HG03159 (cell line): ENCODE measurements at regions not wholly inside any gene's neighbourhood (a gene's known extent, or its start where the extent isn't known, plus 50 kb on each side); places are given as distances from the start of the nearest gene placed in this dataset.

Experiments
- ATAC-seq: cut with Tn5 transposase; IDR thresholded peaks from one replicate; pipeline ENCODE4 v1.9.1; 2021; ENCODE audit warnings: mild to moderate bottlenecking, moderate library complexity; ENCODE audit not compliant: unreplicated experiment

DNA sequence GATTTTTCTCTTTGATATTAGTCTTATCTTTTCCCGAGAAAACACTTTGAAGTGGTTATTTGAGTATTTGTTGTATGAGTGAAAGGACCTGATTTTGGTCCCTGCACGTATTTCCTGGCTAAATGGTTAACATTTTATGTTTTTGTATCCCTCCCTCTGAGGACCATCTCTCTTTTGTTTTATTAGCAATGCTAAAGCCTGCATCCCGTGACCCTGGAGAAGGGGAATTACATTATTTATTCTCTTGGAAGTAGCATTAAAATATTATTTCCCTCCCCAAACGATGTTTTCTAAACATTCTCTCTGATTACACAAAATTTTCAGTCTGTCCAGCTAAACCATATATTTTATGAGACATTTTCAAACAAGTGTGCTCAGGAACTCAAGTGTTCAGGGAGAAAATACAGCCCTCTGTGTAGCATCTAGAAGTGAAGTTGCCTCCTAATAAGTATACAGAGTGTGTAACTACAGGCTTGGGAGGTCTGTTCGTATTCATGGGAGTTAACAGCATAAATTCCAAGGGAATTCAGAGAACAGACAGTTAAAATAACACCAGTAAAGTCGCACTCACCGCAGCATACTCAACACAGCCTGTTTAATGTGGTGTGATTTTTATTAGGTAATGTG, 163.8 kb upstream of the NPVF start:
- no peak for ATAC-seq

DNA sequence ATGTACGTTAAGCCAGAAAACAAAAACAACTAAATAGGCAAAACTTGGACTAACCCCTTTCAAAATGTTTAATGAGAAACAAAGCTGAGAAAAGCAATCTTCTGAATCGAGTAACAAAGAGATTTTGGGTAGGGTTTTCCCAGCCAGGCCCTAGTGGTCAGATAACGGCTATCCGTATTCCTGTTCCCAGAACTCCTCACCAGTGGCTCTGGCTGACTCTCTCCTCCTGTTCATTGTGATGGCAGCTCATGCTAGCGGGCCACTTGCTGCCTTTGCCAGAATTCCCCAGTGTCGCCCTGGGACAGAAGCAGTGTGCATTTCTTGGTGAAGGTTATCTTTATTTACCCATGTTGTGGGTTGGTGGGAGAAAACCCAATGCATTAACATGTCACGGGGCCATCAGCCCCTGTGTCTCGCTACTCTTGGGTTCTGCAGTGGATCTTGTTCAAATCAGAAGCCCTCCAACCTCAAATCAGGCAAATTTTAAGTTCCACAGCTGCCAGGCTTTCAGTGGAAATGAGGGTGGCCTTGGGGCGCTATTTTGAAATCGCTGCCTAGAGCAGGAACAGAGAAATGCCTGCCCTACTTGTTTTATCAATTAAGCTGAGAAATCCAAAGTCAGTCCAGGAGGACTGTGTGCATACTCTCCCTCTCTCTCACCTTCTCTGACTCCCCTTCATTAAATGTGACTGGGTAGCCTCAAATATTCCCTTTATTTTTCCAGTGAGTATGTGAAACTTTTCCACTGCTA, 164.5 kb upstream of the NPVF start:
- no peak for ATAC-seq

DNA sequence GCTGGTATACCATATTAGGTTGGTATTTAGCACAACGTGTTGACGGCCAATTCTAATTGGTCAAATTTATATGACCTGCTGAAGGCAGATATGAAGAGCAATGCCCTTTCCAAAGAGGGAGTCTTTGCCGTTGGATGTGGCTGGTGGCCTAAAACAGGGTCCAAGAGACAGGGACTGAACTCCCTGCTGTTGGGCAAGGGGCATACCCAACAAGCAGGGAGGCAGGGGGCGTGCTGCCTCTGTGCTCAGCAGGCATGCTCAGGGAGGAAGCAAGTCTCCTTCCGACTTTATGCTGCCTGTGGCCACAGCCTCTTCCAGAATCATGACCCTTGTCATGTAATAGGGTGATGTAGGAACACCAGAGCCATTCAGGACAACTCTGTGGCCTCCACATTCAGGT, 167.7 kb upstream of the NPVF start:
- no peak for ATAC-seq

DNA sequence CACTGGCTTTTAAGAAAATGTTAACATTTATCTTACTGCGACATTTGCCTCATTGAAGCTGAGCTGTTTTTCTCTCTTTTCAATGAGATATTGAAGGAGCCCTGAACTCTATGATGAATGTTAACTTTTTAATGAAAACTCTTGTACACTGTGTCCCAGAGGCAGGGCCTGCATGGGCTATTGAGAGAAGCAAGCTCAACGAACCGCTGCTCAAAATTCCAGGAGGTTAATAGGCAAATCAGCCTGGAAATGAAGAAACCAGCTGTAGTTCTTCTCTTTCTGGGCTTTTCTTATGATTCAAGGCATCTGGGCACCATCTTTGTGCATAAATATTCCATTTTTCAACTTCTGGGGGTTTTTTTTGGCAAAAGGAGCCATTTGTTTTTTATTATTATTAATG, 168.4 kb upstream of the NPVF start:
- ATAC-seq = no peak

DNA sequence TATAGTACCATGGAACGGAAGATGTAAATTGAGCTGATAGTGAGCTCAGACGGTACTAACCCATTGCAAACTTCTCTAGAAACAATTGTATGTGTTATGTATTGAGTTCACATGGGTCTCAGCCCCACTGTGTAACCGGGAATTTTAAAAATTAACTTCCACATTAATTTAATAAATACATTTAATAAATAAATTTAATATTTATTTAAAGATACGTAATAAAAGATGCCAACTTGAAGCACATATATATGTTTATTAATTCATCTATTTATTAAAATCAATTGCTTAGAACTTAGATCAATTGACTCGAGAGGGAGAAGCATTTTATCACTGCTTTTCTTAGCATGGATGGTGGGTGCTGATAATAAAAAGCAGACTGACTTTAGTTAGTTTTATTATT, 170.1 kb upstream of the NPVF start:
- ATAC-seq = no peak

DNA sequence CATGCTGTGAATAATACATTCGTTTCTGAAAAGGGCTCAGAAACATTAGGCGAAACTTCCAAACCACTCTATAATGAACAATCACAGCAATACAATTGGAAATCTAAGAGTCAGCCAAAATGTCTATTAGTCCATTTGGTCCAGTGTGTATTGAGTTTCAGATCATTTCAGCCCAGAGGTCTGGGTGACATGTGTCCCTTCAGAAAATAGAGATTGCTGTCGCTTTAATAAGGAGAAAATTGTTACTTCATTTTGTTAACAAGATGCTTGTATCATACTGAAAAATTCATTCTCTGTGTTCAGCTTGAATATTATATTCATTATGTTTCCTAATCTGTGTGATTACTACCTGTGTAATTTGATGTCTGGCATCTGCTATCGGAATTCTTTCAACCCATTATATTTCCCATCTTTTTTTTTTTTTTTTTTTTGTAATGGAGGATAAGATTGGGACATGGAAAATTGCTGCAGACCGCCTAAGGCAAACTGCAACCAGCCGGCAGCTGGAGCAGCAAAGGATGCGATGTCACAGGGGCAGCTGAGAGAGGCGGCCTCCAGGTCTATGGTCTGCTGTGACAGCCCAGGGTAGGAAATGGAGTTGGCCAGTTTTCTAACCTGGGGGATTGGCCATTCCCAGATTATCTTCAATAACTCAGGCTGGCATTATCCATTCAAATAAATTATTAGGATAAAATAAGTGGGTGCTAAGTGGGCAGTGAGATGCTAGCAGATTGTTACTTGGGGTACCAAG, 170.9 kb upstream of the NPVF start:
- ATAC-seq = no peak

DNA sequence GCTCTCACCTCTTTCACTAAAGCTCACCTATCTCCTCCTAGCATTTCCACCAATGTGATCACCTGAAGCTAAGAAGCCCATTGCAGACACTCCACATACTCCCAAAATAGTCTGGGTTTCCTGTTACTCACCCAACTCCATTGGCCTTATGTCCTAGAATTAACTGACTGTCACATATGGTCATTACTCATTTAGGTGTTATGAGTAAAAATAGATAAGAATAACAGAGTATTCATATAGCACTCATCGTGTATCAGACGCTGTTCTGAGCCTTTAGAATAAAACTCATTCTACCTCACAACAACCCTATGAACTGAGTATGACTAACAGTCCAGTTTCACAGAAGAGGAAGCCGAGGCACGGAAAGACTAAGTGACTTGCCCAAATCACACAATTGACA, 174.2 kb upstream of the NPVF start:
- no peak for ATAC-seq

DNA sequence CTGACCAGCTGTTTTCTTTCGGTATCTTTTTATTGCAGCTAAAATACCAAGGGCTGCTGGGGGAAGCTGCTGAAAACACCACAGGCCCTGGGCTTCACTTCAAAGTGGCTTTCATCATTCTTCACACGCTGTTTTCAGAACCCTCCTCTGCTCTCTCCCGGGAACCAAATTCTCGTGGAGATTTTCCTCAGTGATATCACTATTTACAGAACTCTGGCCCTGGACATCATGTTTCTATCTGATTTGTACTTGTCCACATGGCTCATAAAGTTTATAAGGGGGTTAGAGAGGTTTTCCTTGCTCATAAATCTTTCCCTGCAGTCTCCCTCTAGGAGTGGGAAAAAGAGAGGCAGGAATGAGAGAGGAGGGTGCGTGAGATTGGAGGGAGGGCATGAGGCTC, 177.4 kb upstream of the NPVF start:
- no peak for ATAC-seq

DNA sequence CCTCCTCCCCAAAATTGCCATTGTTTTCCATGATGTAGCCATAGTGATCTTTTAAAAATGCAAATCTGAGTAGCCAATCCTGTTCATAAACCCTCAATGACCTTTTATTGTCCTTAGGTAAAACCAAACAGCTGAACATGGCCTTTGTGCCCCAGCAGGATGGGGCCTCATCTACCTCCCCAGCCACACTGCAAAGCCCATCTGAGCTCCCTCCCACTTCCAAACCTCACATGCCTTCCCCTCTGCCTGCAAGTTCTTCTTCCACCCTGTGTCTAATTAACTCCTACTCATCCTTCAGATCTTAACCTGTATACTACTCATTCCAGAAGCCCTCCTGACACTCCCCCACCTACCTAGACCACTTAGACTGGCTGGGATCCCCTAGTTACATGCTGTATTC, 178.8 kb upstream of the NPVF start:
- ATAC-seq = no peak

DNA sequence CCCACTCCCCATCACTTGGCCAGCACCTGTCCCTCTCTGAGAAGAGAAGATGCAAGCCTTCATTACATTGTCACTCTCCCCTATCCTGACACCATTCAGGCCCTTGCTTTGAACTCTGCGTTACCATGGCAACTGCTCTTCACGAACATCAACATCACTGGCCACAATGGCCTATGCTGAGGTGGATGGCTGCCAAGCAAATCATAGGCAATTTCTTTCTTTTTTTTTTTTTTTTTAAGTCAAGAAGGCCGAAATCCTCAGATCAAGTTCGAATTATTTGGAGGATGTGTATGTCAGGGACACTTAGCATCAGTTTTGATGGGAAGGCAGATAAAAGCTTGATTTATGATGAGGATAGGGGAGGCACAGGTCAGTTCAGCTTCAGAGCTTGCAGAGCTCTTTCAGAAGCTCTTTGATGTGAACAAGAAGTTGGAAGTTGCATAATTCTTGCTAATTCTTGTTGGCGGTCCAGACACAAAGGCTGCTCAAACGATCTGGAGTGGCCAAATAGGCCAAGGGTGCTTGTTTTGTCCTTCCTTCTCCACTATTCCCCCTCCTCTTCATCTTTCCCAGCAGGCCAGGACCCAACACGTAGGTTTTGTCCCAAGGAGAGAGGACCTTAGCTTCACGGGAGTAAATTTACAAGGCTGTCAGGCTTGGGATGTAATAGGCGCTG, 179.9 kb upstream of the NPVF start:
- no peak for ATAC-seq

DNA sequence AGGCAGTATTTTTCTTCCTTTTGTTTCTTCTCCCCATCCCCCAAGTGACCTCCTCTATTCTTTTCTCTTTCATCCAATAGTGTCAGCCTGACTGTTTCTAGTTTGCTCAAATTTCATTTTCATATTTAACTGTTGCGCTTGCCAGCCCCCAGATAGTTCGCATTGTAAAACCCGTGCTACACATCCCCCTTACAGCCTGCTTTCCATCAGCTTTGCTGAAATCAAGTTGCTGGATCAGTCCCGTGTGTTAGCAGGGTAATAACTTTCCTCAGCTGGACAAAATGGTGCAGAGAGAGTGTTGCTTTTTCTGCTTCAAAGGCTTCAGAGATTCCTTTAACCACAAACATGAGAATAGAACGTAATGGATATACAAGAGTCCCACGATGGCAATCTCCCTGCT, 180.6 kb upstream of the NPVF start:
- ATAC-seq = no peak

DNA sequence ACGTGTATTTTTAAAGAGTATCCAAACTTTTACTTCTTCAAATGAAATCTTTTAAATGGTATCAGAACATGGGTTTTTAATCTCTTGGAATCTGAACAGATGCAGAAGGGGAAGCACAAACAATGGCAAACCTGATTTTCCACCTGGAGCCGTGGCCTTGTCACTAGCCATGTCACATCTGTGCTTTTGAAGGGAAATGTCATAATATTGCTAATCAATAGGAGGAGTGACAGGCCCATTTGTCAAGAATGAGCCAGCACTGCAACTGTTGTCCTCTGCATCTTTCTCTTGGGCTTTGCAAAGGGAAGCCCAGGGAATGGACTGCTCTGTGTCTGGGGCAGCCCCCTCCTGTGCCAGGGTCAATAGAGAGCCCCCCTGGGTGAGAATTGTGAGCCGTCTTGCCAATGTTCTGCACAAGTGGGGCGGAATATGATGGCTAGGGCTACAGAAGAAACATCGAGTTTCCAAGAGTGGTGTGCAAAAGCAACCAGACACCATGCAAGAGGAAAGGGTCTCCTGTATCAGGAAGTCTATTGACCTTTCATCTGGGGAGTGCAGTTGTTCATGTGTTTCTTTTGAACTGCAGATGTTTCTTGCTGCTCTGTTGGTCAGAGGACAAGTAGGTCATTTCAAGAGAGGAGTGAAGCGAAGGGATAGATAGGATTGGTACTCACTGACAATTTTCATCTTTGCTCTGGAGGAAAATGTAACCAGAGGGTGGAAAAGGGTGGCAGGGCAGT, 181.8 kb upstream of the NPVF start:
- no peak for ATAC-seq

DNA sequence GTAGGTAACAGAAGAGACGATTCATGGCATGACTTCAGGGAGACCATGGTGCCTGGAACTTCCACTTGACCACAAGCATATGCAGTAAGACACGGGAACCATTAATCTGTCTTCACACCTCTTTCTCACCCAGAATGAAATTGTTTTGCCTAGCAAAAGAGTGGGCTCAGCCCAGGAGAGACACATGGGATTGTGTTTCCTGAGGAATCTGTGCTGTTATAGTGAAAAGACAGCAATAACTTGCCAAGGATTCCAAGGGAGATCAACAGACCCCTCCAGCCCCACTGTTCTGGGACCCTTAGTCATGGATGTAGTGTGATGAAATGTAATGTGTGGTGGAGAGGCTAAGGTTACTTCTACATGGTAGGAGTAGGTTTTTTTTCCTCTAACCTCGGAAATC, 192.5 kb upstream of the NPVF start:
- no peak for ATAC-seq

DNA sequence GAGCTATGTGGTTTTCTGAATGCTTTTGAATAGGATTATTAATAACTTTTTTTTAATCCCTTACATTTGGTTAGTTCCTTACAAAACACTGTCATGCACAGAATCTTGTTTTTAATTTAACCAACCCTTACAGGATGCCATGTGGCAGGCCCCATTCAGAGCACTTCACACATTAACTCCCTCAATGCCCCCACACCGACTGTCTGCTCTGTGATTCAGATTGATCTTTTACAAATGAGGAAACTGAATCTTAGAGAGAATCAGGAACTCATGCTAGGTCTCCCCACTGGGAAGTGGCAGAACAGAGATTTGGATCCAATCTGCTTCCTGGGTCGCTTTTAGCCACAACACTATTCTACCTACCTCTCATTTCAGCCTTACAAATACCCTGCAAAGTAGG, 195.8 kb upstream of the NPVF start:
- no peak for ATAC-seq

DNA sequence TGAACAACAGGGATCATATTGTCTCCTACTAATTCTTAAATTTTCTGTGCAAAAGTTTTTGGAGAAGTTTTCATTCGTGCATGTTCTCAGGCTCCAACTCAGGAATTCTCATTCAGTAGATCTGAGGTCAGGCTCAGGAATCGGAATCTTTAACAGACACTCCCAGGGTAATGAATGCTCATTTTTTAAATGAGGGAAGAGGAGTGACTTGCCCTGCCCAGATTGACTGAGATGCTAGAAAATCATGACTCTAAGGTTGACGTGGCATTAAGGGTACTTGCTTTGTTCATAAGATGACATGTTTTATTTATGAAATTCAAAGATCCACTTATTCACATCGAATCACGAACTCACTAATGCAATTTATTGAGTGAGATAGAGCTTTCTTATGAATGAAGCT, 196.6 kb upstream of the NPVF start:
- ATAC-seq = no peak

DNA sequence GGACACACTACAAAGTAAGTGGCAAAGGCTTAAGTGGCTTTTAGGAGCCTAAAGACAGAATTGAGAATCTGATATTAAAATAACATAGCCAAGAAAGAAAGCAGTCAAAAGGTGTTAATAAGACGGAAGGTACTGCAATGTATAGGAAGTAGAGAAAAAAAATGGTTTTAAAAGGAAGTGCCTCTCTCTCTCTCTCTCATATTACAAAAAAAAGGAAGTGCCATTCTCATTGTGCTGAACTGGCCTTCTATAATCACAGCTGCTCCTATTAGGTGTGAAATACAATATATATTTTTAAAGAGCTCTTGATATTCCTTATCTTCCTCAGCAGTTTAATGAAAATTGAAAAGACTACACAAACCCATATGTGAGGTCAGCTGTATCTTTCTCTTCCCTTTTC, 199.4 kb upstream of the NPVF start:
- ATAC-seq = no peak

DNA sequence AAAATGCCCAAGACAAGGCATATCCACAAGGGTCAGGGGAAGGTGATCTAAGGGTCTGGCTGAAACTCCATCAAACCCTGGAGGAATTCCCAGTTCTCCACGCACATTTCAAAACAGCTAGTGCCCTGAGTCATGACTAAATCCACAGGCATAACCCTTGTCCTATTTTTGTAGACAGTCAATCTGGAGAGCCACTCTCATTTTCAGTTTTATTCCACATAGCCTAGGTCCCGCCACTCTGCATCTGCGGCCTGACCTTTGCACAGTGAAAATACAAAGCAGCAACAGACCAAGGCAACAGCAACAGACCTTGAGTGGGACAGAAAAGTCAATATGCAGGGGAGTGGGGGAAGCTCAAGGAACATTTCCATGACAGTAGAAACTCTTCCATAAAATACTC, 201.4 kb upstream of the NPVF start:
- ATAC-seq = no peak

DNA sequence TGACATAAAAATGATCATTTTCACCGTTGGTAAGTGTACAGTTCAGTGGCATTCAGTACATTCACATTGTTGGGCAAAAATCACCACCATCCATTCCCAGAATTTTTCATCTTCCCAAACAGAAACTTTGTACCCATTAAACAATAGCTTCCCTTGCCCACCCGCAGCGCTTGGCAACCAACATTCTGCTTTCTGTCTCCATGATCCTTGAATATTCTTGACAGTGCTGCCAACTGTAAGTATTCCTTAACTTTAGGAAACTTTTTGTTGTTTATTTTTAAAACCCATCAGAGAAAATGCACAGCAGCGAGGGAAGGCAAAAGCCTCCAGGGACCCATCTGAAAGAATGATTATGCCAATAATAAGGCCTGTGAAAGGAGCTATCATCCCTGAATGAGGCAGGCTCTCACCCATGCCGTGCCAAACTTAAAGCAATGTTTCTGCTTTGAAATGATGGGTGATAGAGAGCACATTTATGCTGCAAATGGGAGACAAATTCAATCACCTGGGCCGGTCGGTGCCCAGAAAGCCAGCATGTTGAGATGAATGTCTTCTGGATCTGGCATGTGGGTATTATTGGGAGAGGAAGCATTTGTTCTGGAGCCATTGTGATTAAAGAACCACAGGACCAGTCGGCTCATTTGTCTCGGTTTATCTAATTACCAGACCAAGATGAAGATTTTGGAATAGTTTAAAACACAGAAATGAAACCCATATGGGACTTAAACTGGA, 202.1 kb upstream of the NPVF start:
- no peak for ATAC-seq

DNA sequence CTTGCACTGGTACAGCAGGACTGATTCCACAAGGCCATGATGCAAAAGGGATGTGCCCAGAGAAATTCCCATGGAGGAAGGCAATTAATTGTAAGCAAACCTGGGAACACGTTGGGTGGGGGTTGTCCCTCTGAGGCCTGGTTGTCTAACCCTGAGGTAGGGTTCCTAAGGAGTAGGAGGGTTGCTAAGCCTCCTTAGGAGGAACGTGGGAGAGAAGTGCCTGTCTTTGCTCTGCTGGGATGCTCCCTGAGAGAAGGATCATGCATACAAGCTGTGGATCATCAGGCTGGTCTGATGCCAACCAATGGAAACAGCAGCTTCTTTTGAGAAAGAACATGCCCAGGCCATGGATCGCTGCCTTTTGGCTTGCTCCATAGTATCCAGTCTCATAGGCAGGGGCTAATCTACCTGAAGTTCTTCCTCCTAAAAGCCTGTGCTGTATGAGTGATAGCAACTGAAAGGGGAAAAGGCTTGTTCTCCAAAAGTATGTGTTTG, 203.7 kb upstream of the NPVF start:
- no peak for ATAC-seq

DNA sequence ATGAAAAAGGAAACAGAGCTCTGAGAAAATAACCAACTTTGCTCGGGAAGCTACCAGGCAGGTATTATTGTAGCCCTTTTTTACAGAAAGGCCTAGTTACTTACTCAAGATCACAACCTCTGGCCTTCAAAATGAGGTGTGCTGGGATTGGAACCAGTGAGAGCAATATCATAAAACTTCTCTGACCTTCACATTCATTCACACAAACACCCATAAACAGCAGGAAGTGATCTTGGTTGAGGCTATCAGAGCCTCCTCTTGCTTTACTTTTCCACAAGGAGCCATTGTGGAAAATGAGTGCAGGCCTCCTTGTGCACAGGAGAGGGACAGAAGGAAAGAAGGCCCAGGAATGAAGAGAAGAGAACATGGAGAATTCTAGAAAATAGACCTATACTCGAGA, 204.5 kb upstream of the NPVF start:
- ATAC-seq = no peak
